SKM-1 treated with dmso at 0.1 percent for 144 hours (cell line): ENCODE measurements at regions not wholly inside any gene's neighbourhood (a gene's known extent, or its start where the extent isn't known, plus 50 kb on each side); places are given as distances from the start of the nearest gene placed in this dataset.
"Not testable (repeated sequence)": the region's sequence is repeated elsewhere in the genome, so short reads cannot be mapped to it uniquely, and the experiment has no call there.

Source experiments
- DNase-seq: peaks from one replicate; lab custom pipeline; 2025; ENCODE audit not compliant: unreplicated experiment; lab: John Stamatoyannopoulos, UW

DNA sequence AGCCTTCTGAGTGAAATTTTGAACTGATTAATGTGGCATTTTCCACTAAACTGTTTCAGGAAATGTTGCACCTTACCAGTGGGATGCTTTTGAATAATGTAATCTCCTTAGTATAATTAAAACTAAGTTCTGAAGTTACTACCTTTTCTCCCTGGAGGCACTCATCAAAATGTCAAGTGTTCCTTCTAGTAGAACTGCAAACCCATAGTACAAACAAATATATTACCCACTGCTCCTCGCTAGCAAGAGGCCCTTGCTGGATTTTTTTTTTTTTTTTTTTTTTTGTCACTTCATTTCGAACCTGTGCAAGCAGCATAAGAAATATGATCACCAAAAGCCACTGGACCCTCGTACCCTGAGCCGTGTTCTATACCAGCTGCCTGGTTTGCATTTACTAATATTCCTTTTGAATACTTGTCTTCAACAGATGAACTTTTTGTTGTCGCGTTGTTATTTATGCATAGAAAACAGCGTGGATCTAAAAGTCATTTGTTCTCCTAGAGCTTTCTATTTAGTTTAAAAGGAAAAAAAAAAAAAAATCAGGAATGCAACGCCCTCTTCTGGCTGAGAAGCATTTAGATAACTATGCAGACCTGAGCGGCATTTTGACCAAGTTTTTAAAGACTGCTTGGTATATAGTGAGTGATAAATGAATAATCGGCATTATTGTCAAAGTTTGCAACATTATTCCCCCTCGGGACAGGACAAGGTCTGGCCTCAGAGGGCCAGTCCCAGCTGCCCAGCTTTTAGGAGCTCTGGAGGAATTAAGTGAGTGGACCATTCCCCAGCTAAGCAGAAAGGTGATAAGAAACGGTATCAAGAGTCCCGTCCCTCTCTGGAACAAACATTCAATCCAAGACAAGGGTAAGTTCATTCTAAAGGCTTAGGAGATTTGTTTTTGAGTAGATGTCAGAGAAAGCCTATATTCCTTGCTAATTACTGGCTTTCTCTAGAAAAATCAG lies 162.5 kb upstream of the KIF2A start:
- DNase-seq, result no peak

DNA sequence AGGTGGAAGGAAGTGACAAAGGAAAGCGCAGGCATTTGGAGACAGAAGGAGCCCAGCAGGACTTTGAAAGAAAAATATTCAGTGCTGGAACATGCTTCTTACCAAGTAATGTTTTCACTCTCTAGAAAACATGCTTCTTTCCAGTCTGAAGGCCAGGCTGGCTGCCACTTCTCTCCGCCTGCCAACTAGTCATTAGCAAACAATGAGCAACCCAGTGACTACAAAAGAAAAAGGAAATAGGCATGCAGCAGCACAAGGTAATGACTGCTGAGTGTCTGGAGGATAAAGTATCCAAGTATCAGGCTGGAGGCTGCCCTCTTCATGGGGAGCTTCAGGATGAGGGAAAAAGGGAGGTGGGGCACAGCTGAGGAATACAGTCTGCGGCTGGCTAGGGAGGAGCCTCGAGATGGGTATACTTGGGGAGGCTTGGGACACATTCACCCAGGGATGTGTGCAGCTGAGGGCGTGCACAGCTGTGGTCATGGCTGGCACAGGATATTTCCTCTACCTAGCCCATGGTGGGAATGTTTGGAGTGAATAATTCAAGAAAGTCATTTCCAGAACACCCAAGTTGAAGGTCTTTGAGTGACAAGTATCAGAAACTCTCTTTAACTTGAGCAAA lies 161.5 kb upstream of the KIF2A start:
- DNase-seq, result no peak

DNA sequence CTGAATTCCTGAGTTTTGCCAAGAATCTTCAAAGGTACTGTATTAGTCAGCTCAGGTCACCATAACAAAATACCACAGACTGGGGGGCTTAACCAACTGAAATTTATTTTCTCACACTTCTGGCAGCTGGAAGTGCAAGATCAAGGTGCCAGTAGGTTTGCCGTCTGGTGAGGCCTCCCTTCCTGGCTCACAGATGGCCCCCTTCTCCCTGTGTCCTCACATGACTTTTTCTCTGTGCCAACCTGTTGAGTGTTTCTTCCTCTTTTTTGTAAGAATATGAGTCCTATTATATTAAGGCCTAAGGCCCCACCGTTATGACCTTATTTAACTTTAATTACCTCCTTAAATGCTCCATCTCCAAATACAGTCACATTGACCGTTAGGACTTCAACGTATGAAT lies 156.1 kb upstream of the KIF2A start:
- peak; percentile 16 for DNase-seq

DNA sequence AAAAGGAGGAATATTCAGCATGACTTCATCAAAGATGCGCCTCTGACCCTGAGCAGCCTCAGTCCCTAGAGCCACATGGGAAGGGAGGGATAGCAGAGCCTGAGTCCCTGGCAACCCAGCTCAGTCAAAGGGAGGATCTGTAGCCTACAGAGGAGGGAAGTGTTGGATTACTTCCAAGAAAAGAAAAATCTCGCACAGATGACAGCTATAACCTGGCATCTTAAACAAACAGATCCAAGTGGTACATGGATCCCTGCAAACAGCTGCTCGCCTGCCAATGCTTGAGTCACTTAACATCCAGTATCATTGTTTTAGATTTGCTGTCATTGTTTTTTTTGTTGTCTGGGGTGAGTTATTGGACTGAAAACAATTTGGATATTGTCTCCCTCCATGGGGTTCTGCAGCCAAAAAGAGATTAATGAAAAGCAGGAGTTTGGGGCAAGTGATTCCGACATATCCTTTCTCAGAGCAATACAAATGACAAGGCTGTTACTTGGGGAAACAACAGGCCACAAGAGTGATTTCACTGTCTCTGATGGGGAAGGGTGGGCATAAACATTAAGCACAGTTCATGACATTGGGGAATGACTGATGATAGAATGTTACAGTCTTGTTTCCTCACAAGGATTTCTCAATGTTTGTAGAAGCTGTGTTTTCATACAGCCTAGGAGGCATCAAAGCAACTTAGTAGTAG lies 153.5 kb upstream of the KIF2A start:
- DNase-seq, result no peak

DNA sequence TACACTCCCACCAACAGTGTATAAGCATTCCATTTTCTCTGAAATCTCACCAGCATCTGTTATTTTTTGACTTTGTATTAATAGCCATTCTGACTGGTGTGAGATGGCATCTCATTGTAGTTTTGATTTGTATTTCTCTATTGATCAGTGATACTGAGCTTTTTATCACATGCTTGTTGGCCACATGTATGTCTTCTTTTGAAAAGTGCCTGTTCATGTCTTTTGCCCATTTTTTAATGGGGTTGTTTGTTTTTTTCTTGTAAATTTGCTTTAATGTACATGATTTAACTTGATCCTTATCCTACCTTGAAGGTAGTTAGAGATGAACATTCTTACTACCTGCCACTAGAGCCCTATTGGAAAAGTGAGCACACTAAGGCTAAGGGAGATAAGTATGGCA lies 151.2 kb upstream of the KIF2A start:
- DNase-seq, result no peak

DNA sequence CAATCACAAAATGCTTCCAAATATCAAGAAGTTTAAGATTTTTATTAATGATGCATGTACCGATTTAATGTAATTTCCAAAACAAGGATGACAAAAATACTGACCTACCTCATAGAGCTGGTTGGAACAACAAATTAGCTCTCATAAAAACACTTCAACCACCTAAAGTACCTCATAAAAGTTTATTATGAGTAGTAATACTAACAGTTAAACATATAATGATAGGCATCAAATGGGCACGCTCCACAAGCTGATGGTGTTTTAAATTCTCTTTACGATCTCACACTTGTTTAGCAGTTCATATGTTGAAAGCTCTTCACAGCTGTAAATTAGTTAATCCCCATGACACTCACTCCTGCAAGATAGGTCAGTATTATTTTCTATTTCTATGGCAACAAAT lies 150.0 kb upstream of the KIF2A start:
- no peak for DNase-seq

DNA sequence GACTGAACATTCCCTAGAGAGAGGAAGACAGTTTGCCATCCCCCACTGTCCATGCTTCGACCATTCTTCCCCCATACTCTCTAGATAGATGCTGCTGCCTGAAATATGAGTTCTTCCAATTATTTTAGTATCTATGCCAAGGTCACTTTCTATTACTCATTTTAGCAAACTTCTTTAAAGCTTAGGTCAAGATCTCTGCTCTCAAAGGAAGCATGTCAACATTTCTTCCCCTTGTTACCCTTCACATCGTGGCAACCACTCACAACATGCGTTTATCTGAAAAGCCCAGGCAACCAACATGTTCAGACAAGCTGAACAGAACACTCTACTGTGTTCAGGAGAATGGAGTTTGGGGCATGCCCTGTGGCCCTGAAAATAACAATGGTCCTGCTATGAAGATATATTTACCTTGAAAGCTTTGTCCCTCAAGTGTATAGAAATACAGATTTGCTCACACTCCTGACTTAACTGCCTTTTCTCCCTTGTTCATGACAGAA lies 138.4 kb upstream of the KIF2A start:
- no peak for DNase-seq

DNA sequence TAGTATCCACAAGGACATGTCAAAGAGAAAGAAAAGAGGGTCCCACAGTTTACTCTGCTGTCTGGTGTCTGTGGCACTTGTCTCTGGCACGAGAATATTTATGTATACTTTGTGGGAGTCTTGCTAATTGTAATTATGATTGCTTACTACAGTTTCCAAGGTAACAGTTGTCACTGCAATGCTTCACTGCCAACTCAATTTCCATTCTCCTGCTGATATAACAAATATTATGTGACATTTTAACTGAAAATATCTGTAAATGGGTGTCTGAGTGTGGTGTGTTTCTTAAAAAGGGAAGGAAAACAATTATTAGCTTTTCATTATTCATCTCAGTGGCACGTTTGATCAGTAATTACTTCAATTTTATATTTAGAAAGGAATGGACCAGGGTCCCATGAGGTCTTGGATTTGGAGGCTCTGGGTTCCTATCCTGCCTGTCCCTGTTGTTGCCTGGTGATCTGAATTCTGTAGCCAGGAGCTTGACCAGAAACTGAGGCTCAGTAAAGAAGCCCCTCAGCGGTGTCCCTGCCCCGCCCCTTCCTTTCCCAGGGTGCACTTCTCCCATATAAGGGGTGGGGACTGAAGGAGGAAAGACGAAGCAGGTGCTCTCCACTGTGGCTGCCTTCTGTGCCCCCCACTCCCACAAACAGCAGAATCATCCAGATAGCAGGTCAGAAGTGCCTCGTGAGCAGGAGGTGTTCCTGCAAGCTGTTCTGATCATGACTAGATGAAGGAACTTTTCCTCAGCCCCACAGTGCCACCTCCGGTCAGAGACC lies 137.3 kb upstream of the KIF2A start:
- DNase-seq, result no peak

DNA sequence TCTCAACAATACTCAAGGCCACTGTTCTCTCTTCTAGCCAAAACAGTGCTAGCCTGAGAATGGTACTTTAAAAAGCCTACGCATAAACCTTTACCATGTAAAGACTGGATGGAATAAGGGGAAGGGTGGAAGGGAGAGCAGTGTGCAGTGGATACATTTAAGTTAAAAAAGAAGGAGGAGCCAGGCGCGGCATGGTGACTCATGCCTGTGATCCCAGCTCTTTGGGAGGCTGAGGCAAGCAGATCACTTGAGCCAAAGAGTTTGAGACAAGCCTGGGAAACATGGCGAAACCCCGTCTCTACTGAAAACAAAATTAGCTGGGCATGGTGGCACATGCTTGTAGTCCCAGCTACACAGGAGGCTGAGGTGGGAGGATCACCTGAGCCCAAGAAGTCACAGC lies 127.7 kb upstream of the KIF2A start:
- no peak for DNase-seq

DNA sequence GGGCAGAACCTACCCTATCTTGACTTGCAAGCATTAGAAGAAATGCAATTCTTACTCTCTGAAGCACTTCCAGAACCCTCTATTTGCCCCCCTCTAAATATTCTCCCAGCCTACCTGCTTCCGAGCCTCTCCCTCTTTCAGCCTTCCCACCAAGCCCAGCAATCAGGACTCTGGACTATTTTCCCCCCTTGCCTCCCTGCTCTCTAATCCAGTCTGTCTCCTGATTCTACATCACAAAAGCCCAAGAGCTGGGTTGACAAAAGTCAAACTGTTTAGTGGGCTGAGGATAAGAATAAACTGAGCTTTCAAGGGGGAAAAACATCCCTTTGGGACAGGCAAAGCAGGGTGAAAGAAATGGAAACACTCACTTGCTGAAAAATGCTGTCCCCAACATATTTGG lies 123.2 kb upstream of the KIF2A start:
- DNase-seq, result no peak

DNA sequence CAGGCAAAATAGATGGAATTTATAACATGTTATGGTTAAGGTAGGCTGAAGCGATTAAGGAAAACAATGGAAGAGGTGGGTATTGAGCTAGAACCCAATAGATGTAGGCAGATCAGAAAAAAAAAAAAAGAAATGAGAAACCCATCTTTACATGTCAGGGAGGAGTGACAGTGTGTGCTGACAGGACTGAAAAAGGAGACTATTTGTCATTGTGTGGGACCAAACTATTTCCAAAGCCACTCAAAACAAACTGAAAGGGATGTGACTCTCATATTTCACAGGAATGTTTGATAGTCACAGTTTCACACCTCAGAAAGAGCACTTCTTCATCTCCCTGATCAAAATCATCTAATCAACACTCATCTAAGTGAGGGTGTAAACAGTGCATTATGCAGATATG lies 122.3 kb upstream of the KIF2A start:
- no peak for DNase-seq

DNA sequence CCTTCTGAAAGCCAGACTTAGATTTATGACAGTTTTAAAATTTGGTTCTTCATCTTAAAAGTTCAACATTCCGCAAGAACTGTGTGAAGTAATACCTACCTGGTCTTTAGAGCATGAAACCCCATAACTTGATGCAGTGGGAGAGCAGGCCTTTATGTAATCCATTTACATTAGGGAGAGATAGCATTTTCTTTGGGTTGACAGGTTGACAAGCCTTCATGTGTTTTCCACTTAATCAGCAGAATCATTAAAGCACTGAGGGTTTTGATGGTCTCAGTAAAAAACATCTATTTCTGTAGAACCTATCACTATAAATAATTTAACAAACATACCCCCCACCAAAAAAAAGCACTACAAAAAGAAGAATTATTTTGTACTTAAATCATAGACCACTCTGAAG lies 121.6 kb upstream of the KIF2A start:
- no peak for DNase-seq

DNA sequence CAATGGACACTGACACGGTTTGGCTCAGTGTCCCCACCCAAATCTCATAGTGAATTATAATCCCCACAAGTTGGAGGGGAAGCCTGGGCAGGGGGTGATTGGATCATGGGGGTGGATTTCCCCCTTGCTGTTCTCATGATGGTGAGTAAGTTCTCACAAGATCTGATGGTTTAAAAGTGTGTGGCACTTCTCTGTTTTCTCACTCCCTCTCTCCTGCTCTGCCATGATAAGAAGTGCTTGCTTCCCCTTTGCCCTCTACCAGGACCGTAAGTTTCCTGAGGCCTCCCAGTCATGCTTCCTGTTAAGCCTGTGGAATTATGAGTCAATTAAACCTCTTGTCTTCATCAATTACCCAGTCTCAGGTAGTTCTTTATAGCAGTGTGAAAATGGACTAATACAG lies 115.8 kb upstream of the KIF2A start:
- no peak for DNase-seq

DNA sequence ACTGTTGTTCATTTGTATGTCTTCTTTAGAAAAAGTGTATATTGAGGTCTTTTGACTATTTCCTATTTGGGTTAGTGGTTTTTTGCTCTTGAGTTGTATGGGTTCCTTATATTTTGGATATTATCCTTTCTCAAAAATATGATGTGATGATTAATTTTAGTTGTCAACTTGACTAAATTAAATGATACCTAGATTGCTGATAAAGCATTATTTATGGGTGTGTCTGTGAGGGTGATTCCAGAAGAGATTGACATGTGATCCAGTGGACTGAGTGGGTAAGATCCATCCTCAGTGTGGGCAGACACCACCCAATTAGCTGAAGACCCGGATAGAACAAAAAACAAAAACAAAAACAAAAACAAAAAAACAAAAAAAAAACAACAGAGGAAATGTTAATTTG lies 115.1 kb upstream of the KIF2A start:
- no peak for DNase-seq

DNA sequence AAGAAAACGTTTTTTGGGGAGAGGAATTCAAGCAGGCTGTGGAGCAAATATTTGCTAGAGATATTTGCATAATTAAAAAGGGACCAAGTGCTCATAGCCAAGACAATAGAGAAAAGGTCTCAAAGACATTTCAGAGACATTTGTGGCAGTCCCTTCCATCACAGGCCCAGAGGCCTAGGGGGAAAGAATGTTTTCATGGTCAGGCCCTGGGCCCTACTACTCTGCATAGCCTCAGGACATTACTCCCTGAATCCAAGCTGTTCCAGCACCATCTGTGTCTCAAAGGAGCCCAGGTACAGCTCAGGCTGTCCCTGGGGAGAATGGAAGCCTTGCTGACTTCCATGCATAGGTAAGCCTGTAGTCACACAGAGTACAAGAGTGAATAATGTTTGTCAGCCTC lies 113.0 kb upstream of the KIF2A start:
- DNase-seq, result no peak

DNA sequence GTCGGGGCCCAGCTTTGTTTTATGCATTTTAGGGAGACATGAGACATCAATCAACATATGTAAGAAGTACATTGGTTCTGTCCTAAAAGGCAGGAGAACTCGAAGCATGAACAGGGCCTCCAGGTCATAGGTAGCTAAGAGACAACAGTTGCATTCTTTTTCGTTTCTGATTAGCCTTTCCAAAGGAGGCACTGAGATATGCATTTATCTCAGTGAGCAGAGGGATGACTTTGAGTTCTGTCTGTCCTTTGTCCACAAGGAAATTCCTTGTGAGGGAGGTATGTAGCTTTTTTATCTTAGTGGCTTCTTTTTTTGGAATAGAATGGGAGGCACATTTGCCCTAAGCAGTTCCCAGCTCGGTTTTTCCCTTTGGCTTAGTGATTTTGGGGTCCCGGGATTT lies 109.5 kb upstream of the KIF2A start:
- DNase-seq, result not testable (repeated sequence)

DNA sequence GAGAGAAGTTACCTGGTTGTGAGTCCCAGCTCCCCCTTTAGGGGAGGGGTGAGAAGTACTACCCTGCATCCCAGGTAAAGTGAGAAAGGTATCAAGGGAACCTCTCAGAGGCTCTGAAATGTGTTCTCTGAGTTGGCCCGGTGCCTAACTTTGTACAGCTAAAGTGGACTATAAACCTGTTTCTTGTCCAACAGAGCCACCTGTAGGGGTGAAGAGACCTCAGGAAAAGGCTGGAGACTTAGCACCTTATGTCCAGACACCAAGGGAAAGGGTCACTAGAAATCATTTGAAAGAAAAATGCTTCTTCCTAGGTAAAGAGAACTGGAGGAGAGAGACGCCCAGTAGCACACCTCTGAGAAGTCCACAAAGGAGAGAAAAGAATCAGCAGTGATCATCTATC lies 108.3 kb upstream of the KIF2A start:
- no peak for DNase-seq

DNA sequence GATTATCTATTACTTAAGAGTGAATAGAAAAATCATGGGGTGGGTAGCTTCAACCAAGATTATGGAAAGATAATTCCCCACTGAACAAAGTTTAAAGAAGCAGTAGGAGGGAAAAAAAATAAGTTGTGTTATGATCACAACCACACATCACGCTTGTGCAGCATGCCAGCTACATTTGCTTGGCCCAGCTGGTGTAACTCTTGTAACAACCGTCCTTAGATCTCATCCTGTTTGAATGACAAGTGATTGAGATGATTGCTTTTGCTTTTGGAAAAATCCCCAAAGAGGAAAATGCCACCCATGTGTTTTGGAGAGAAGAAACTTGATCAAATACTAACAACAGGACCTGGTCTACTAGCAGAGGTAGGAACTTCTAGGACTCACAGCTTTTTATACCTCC lies 107.6 kb upstream of the KIF2A start:
- DNase-seq, result no peak

DNA sequence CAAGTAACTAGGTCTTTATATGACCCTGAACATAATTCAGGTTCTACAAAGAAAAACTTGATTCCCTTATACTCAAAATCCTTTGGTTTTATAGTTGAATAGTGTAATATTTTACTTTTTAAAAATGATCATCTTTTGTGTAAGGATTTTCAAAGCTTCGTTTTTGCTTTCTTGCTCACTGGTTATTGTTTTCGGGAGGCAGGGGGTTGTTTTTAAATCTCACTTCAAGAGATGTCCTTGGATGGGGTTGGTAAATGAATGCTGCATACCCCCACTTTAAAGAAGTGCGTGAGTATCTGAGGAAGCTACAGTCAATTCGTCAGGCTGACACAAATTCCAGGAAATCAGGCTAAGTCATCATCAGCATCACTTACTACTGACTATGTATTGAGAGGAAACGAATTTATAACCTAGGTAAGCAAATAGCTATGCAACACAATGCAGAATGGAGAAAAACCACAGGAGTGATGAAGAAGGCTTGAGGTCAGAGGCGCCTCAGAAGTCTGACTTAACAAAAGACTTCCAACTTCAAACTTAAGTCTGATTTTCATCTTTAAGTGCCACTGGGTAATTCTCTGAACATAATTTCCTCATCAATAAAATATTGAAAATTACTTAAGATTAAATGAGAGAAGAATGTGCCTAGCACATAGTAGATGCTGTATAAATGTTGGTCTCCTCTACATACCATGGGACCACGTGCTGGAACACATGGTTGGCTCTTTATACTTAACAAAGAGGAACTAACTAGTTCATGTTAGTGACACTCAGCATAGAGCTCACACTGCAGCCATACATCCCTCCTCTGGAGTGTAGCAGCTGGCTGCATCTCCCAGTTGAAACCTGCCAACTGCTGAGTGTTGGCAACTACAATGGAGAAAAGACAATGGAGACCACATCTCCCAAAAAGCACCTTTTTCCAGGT lies 106.0 kb upstream of the KIF2A start:
- no peak for DNase-seq
